GM20431 (cell line): ENCODE measurements at regions not wholly inside any gene's neighbourhood (a gene's known extent, or its start where the extent isn't known, plus 50 kb on each side); places are given as distances from the start of the nearest gene placed in this dataset.
"Not testable (repeated sequence)": the region's sequence is repeated elsewhere in the genome, so short reads cannot be mapped to it uniquely, and the experiment has no call there.

Experiments
- in situ Hi-C: fragments of 300-500 bp; cut with MseI, MboI; formaldehyde crosslinking; loops from one replicate; pipeline ENCODE4 v1.15.0; 2020; ENCODE audit warnings: low sequenced_read_pairs; ENCODE audit not compliant: unreplicated experiment

DNA sequence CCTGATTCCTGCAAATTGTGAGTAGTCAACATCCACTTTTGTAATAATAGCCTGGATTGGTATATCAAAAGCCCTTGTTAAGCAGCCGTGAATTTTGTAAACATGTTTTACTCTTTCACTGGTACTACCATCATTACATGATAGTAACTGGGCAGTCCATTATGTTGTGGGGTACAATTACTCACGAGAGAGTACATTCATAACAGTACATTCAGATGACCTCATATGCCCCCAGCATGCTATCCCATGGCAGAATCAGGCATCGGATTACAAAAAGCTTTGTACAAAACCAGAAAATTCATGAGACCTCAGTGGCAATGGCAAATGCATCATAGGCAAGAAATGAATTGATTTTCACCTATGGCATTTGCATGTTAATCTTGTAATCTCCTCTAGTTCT, 166.2 kb downstream of the EPM2A start:
- in situ Hi-C loops, result no loop called here

DNA sequence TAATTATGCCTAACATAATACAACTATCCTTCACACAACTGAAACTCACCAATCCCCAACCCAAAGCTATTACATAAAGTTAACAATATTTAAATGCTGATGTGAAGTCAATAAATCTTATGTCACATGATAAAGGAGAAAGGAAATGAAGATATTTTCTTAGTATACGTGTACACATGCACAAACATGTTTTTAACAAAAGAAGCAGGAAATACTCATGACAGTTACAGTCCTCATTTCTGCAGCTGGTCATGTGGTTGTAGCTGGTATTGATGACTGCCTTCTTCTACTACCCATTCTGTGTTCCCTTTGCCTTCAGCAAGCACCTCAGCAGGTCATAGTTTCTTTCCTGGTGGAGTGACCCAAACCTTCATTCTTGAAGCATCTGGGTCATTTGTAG, 165.0 kb downstream of the EPM2A start:
- in situ Hi-C loops, result not testable (repeated sequence)

DNA sequence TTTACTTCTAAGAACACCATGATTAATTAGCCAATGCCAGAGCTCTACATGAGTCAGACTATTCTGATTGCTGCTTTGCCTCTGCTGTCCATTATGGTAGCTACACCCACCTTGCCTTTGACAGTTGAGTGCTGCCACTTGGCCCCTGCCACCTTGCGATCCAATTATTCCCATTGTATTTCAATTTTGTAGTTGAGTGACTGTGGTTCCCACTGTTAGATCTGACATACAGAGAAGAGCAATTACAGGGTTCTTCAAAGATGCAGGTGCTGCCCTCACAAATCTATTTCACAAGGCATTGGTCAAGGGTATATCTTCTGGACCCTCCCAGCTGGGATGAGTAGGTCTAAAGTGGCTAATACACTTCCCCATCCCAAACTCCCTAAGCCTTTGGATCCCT, 161.1 kb downstream of the EPM2A start:
- in situ Hi-C loops, result not testable (repeated sequence)
